Limb (tissue), 2 donors: ENCODE measurements at regions not wholly inside any gene's neighbourhood (a gene's known extent, or its start where the extent isn't known, plus 50 kb on each side); places are given as distances from the start of the nearest gene placed in this dataset.
"Not testable (repeated sequence)": the region's sequence is repeated elsewhere in the genome, so short reads cannot be mapped to it uniquely, and the experiment has no call there.

Experiments used
- DNase-seq, 2 donors: peaks; one replicate each; pipeline ENCODE4 v3.0.0-alpha.2; 2016; ENCODE audit errors: extremely low spot score in 2 of 2

DNA sequence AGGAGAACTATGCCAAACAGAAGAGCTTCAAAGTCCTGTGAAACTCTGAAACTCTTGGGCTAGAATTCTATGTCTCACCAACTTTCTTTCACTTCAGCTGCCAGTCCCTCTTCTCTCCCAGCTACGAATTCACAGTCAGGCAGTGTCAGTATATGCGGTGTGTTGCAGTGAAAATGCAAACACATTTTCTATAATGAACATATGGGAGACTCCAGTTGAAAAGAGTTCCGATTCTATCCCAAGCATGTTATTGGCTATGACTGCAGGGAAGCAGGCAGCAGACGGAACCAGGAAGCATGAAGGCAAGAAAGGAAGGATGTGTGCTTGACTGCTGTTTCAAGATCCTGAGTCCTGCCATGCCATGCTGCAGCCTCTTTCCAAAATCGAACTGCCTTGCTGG is 515.7 kb upstream of the TLE4 start:
- no peak for DNase-seq

DNA sequence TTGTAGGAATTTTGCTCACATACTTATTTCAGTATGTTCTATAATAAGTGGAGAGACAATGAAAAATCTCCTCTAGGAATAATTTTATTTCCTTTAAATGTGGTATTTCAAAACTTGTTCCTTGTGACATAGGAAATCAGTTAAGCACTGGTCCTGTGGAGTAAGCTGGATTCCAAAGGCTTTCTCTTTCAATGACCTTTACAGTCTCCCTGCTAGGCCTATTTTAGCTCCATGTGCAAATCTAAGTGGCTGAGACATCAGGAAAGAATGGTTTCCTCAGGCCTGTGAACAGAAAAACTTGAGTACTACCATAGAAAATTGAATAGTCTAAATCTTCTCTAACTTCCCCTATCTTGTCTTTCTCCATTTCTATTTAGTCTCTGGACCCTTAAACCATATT is 514.2 kb upstream of the TLE4 start:
- no peak for DNase-seq

DNA sequence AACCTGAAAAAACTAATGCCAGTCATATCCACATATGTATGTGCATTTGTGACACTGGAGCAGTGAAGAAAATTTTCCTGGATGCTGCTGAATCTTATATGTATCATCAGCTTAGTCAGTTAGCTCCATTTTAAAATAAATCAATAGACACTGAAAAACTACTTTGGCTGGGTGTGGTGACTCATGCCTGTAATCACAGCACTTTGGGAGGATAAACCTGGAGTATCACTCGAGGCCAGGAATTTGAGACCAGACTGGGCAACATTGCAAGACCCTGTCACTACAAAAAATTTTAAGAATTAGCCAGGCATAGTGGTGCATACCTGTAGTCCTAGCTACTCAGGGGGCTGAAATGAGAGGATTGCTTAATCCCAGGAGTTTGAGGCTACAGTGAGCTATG is 511.0 kb upstream of the TLE4 start:
- no peak for DNase-seq

DNA sequence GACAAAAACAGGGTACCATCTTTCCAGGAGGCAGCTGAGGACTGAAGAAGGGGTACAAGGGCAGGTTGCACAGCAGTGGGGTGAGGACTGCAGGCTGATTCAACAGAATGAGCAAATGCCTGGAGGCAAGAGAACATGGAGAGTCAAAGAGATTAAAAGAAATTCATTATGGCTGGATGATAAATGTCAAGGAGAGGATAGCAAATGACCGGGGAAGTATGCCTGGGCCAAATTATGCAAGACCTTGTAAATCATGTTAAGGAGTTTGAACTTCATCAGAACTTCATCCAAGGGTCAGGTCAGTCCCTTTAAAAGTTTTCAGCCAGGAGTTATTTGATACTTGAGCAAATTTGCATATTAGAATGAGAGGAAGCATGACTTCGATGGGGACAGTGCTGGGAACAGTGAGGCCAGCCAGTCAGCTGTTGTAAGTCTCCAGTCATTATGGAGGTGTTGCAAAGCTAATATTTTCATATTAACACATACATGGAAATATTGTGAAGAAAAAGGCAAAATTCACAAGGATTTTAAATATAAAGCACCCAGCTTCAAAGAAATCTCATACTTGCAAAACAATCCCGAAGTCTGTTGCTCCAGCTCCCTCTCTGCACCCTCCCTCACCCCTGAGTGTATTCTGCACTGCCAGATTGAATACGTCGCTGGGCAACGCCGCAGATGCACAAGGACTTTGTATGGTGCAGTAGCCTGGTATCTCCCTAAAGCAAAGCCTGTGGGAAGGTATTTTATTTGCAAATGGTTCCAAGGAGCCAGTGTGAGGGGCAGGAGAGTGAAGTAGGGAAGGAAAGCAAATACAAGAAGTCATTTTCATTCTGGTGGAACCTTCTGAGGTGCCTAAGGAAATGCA is 509.8 kb upstream of the TLE4 start:
- DNase-seq, result no peak

DNA sequence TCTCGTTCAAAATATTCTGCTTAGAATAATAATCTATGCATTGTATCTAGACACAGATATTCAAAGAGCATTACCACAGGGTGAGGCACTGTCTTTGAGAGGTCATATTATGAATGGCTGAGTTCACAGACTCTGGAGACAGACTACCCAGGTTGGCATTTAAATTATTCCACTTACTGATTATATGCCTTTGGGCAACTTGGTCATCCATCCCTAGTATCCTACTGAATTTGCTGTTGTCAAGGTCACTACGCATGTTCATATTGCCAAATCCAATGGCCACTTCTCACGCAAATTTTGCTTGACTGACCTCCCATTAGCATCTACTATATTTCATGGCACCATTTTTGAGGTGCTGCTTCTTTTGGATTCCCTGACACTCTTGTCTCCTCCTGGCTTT is 498.6 kb upstream of the TLE4 start:
- no peak for DNase-seq

DNA sequence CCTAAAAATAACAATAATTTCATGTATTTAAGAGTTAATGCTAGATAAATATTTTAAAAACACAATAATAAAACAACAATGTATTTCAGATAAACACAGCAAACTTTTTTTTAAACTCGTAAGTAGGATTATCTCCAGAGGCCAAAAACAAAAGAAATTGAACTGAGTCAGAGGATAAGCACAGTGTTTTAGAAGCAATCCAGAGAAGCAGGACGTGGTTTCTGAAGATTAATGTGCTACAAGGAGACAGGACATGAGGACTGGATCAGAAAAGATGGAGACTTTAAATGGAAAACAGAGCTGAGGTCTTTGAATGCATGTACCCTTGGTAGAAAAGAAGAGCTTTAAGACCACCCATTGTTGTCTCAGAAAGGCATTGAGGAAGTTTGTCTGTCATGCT is 491.2 kb upstream of the TLE4 start:
- DNase-seq, result no peak

DNA sequence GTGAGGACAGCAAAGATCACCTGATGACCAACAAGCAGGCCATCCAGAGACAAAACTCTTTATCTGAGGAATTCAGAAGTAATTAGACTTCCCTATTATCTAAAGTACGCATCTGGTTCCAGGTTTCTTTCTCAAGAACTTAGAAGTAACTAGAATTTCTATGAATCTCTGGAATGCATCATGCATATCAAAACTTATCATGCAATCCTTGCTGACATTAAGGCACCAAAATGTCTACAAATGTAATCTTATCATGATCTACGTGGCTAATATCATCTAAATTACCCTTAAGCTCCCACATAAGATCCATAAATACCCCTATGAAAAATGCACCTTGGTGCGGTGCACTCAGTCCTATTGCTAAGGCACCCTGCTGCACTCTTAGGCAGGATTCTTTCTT is 488.1 kb upstream of the TLE4 start:
- DNase-seq, result no peak

DNA sequence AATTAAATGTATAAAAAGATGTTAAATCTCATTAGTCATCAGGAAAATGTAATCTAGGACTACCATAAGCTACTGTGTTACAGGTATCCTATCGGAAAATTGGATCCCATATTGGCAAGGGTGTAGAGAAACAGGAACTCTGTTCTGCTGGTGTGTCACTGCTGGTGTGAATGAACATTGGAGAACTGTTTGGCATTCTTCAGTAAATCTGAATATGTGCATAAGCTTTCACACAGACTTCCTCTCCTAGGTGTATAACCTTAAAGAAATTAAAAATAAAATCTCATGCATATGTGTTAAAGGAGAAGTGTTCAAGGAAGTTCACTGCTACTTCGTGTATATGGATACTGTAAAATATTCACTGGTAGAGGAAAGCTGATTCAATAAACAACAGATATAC is 484.6 kb upstream of the TLE4 start:
- DNase-seq, result no peak

DNA sequence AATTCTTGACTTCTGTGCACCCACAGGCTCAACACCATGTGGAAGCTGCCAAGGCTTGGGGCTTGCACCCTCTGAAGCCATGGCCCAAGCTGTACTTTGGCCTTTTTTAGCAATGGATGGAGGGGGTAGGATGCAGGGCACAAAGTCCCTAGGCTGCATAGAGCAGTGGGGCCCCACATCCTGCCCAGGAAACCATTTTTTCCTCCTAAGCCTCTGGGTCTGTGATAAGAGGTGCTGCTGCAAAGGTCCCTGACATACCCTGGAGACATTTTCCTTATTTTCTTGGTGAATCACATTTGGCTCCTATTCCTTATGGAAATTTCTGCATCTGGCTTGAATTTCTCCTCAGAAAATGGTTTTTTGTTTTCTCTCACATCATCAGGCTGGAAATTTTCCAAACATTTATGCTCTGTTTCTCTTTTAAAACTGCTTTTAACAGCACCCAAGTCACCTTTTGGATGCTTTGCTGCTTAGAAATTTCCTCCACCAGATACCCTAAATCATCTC is 482.7 kb upstream of the TLE4 start:
- no peak for DNase-seq

DNA sequence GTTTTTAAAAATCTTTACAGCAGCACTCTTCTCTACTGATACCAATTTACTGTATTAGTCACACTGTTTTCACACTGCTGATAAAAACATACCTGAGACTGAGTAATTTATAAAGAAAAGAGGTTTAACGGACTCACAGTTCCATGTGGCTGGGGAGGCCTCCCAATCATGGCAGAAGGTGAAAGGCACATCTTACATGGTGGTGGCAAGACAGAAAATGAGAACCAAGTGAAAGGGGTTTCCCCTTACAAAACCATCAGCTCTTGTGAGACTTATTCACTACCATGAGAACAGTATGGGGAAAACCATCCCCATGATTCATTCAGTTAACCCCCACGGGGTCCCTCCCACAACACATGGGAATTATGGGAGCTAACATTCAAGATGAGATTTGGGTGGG is 481.9 kb upstream of the TLE4 start:
- not testable (repeated sequence) for DNase-seq

DNA sequence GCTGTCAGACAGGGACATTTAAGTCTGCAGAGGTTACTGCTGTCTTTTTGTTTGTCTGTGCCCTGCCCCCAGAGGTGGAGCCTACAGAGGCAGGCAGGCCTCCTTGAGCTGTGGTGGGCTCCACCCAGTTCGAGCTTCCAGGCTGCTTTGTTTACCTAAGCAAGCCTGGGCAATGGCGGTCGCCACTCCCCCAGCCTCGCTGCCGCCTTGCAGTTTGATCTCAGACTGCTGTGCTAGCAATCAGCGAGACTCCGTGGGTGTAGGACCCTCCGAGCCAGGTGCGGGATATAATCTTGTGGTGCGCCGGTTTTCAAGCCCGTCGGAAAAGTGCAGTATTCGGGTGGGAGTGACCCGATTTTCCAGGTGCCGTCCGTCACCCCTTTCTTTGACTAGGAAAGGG is 468.5 kb upstream of the TLE4 start:
- not testable (repeated sequence) for DNase-seq

DNA sequence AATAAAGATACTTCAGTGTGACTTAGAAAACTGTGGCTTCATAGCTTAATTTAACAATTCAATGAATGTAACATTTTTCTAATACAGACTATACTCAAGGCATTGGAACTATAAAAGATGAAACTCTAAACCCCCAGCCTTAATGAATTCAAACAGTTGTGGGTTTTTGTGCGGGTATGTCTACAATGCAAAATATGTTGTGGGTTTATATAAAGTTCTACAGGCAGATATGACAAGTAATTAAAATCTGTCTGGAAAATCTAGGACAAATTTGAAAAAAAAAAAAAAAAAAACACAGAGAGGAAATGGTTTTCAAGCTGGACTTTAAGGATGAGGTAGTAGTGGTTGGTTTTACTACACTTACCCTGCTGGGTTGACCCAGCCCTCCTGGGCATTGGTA is 467.5 kb upstream of the TLE4 start:
- no peak for DNase-seq

DNA sequence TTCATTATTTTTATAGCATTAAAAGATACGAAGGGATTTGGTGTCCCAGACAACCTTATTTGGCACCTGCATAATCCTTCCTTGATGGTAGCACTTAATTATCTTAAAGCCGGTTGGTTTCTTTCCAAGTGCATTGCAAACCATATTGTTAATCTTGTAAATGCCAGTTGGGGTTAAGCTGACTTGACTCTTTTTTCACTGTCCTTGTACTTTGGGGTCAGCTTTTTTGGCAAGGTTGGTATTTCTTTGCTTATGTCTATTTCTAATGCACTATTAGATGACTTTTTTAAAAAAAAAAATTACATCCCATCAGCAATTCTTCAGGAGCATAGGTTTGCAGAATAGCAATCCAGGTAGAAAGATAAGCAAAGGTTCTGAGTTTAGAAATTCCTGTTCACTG is 466.8 kb upstream of the TLE4 start:
- DNase-seq, result no peak

DNA sequence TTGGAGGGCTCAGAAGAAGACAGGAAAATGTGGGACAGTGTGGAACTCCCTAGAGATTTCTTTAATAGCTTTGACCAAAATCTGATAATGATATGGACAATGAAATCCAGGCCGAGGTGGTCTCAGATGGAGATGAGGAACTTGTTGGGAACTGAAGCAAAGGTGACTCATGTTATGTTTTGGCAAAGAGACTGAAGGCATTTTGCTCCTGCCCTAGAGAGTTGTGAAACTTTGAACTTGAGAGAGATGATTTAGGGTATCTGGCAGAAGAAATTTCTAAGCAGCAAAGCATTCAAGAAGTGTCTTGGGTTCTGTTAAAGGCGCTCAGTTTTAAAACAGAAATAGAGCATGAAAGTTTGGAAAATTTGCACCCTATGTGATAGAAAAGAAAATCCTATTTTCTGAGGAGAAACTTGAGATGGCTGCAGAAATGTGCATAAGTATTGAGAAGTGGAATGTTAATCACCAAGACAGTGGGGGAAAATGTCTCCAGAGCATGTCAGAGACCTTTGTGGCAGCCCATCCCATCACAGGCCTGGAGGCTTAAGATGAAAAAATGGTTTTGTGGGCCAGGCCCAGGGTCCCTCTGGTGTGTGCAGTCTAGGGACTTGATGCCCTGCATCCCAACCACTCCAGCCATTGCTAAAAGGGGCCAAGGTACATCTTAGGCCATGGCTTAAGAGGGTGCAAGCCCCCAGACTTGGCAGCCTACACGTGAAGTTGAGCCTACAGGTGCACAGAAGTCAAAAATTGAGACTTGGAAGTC is 463.7 kb upstream of the TLE4 start:
- no peak for DNase-seq

DNA sequence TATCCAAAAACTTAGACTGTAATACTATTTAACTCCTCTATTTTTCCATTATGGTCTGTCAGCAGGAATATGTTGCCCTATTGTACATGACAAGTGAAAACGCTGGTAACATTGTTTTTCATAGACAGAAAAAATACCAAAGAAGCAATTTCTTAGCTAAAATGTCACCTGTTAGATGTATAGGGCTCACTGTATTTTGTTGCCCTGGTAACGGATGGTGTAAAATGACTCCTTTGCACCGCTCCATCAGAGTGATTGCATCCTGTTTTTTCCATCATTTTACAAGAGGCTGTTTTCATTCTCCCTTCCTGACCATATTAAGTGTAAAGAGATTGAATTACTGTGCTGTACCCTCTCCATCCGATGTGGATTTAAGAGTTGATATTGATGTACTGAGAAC is 460.1 kb upstream of the TLE4 start:
- no peak for DNase-seq

DNA sequence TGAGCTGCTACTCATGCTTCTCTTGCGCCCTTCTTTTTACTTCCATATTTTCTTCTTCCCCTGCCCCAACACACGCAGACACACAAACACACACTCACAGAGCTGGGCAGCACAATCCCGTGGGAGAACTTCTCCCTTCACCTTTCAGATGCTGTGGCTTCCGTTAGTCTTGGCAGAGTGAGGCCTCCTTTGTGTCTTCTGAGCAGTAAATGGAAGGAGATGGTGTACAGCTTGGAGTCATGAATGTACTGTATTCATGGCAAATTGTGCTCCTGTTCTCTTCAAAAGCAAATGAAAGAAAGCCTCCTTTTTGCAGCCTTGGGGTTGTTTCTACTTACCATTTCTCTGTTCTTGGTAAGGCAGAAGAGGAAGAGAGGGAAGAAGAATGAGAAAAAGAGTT is 456.6 kb upstream of the TLE4 start:
- DNase-seq, result no peak

DNA sequence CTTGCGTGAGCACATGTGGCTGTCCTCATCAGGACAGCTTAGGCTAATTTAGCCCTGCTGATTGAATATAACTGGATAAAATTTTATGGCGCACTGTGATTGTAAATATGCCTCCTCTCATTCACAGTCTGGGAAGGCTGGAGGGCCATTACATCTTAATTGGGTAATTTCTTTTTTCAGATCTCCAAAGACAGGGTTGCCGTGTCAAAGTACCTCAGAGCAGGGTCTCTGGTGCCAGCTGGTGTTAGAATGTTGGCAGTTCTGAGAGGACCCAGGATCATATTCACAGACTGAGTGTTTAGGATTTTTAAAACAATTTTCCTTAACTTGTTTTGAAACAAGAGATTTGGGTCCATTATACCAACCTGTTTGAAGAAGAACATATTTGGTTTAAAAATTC is 455.7 kb upstream of the TLE4 start:
- no peak for DNase-seq

DNA sequence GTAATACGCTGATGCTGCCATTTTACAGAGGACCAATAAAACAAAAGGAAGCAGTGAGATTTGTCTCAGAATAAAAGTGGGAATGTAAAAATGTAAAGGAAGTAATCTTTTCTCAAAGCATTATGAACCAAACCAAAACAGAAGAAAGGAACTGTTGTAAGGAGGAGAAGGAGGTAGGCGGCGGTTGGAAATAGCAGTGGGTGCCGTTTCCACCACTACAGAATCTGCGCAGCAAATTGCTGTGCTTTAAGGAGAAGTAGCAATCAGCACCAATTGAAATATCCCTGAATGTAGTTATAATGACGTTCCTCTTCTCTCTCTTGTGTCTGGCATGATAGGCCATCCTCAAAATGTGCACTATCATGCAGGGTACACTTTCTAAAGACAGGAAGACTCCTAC is 455.1 kb upstream of the TLE4 start:
- no peak for DNase-seq

DNA sequence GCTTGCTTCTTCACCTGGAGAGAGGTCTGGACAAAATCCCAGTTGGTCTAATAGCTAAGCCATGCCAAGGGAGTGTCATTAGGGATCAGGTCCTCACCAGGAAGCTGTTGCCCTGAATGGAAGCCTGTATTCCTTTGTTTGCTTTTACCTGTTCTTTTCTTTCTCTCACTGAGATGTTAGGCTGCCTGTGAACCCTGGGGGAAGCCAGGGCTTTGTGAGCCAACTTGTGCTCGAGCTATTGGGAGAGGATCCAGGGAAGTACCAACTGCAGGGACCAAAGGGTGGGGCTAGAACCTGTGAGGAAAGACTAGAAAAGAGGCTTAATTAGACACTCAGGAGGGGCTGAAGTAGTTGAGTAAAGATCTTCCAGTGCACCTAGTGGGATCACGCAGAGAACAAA is 451.2 kb upstream of the TLE4 start:
- DNase-seq, result no peak

DNA sequence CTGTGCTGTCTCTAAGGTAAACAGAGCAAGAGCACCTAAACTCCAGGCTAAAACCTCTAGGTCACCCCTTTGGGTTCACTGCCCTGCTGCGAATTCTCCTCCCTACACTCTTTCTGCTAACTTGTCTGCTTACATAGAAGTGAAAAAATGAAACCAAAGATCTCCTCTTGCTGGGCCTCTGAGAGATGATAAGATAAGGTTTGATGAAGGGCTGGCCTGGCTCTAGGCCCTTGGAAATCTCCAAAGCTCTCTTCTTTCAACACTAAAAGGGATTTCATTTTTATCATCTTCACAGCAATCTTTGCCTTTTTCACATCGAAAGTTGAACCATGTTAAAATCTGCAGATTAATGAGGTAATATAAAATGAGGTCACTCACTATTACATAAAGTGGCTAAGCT is 450.8 kb upstream of the TLE4 start:
- DNase-seq, result no peak

DNA sequence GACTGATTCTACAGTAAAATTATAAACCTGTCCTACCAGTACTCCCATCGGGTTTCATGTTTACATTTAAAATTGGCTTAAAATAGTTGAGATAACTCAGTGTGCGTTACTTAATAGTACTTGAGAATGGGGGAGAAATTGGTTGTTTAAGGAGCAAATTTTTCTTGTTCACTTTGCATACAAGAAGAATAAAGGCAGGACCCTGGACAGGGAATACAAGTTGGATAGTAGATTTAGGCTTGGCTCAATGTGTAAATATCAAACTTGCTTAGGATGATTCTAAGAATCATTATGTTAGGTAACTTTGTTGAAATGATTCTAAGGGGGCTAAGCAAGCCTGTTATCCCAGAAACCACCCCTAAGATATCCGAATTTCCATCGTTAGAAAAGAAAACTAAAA is 448.4 kb upstream of the TLE4 start:
- DNase-seq, result no peak

DNA sequence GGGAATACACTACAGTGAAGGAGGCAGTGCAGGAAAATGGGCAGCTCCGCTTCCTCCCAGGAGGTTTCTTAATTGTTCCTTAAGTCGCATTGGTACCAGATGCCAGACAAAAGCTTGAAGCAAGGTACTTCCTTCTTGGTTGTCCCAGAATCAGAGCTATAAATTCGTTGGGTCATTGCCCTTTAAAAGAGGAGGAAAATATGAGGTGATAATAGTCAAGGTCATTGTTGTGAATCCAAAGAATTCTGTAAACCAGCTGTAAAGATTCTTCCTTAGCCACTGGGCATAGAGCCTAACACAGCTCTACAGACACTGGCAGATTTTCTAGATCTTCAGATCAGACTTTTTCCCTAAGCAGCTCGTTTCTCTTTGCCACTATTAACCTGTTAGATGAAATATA is 444.1 kb upstream of the TLE4 start:
- DNase-seq, result no peak
